IMR-90 (cell line): ENCODE measurements at regions not wholly inside any gene's neighbourhood (a gene's known extent, or its start where the extent isn't known, plus 50 kb on each side); places are given as distances from the start of the nearest gene placed in this dataset.

Source experiments
- ATAC-seq: fragments of 200-7000 bp; cut with Tn5 transposase; 2 replicates; pipeline ENCODE4 v1.9.1; 2020; ENCODE audit warnings: low read depth, mild to moderate bottlenecking, moderate library complexity
- BruUV-seq: library from RNA; stranded (reverse); fragments of 400-500 nt; replicated peaks from 2 replicates; lab custom pipeline; 2021; lab: Mats Ljungman, UMichigan
- CTCF ChIA-PET: fragments of 300-600 bp; formaldehyde crosslinking; extraction: SDS; loops from one replicate; lab custom pipeline; 2021; ENCODE audit warnings: antibody characterized with exemption; lab: Yijun Ruan, JAX
- POLR2A ChIA-PET: fragments of 300-600 bp; sonication (Branson Sonifier 250); formaldehyde crosslinking; loops from one replicate; lab custom pipeline; 2022; ENCODE audit warnings: antibody characterized with exemption; ENCODE audit not compliant: unreplicated experiment; lab: Charles Lee
- DNase-seq: peaks from one replicate; pipeline ENCODE4 v3.0.0; 2013
- H2AFZ ChIP-seq: replicated peaks from 2 replicates; pipeline ENCODE3; 2013; ENCODE audit warnings: low read length, mild to moderate bottlenecking; ENCODE audit not compliant: poor library complexity
- H2AK5ac ChIP-seq: 2 replicates; pipeline ENCODE4 v1.6.1; 2013; ENCODE audit warnings: low read depth, low read length, inconsistent platforms
- H2AK9ac ChIP-seq: replicated peaks from 2 replicates; pipeline ENCODE3; 2013; ENCODE audit warnings: mild to moderate bottlenecking, low read depth, low read length, moderate library complexity; ENCODE audit not compliant: poor library complexity
- H2BK120ac ChIP-seq: 2 replicates; pipeline ENCODE4 v1.6.1; 2013; ENCODE audit warnings: low read depth, low read length, inconsistent platforms
- H2BK15ac ChIP-seq: 3 replicates; pipeline ENCODE4 v1.6.1; 2013; ENCODE audit warnings: low read depth, low read length, inconsistent platforms
- H2BK20ac ChIP-seq: 2 replicates; pipeline ENCODE4 v1.6.1; 2013; ENCODE audit warnings: low read depth, mild to moderate bottlenecking, inconsistent platforms, low read length, moderate library complexity
- H2BK5ac ChIP-seq: 2 replicates; pipeline ENCODE4 v1.6.1; 2013; ENCODE audit warnings: mild to moderate bottlenecking, low read depth, low read length, inconsistent platforms; ENCODE audit not compliant: poor library complexity, severe bottlenecking
- H3K14ac ChIP-seq: replicated peaks from 2 replicates; pipeline ENCODE4 v1.6.1; 2013; ENCODE audit warnings: low read depth, low read length, inconsistent platforms
- H3K18ac ChIP-seq: 2 replicates; pipeline ENCODE4 v1.6.1; 2013; ENCODE audit warnings: low read depth, low read length, control low read depth
- H3K23ac ChIP-seq: 2 replicates; pipeline ENCODE4 v1.6.1; 2013; ENCODE audit warnings: low read depth, low read length, inconsistent platforms
- H3K27ac ChIP-seq: 2 replicates; pipeline ENCODE4 v1.5.1; 2013; ENCODE audit warnings: mild to moderate bottlenecking, control low read depth, low read length; ENCODE audit not compliant: insufficient read depth
- H3K27me3 ChIP-seq: 2 replicates; pipeline ENCODE4 v1.6.1; 2013; ENCODE audit warnings: low read length; ENCODE audit not compliant: control insufficient read depth, insufficient read depth
- H3K36me3 ChIP-seq: 2 replicates; pipeline ENCODE4 v1.6.1; 2013; ENCODE audit warnings: low read length, mixed read lengths; ENCODE audit not compliant: control insufficient read depth, insufficient read depth
- H3K4ac ChIP-seq: 2 replicates; pipeline ENCODE4 v1.6.1; 2013; ENCODE audit warnings: low read depth, low read length, inconsistent platforms
- H3K4me1 ChIP-seq: 2 replicates; pipeline ENCODE4 v1.6.1; 2013; ENCODE audit warnings: low read length, mixed read lengths; ENCODE audit not compliant: control insufficient read depth, insufficient read depth
- H3K4me2 ChIP-seq: 2 replicates; pipeline ENCODE4 v1.6.1; 2013; ENCODE audit warnings: low read depth, mild to moderate bottlenecking, control low read depth, low read length, moderate library complexity
- H3K4me3 ChIP-seq: 2 replicates; pipeline ENCODE4 v1.5.1; 2013; ENCODE audit warnings: low read depth, mild to moderate bottlenecking, control low read depth, low read length, moderate library complexity; ENCODE audit not compliant: insufficient read depth
- H3K56ac ChIP-seq: 2 replicates; pipeline ENCODE4 v1.6.1; 2013; ENCODE audit warnings: low read length, inconsistent platforms; ENCODE audit not compliant: insufficient read depth; ENCODE audit errors: extremely low read depth
- H3K79me1 ChIP-seq, 2 experiments: 2 replicates each; pipeline ENCODE4 v1.6.1; 2013; ENCODE audit warnings: low read length in 2 of 2, inconsistent platforms in 1 of 2, low read depth in 1 of 2
- H3K9ac ChIP-seq: 2 replicates; pipeline ENCODE4 v1.6.1; 2013; ENCODE audit warnings: low read depth, low read length, control low read depth
- H3K9me1 ChIP-seq: 2 replicates; pipeline ENCODE4 v1.6.1; 2013; ENCODE audit warnings: low read length, inconsistent platforms; ENCODE audit not compliant: insufficient read depth
- H3K9me3 ChIP-seq: 2 replicates; pipeline ENCODE4 v1.6.1; 2013; ENCODE audit warnings: low read length; ENCODE audit not compliant: control insufficient read depth, insufficient read depth
- H4K20me1 ChIP-seq: 2 replicates; pipeline ENCODE4 v1.6.1; 2013; ENCODE audit warnings: low read length, inconsistent platforms; ENCODE audit not compliant: insufficient read depth
- H4K5ac ChIP-seq: 2 replicates; pipeline ENCODE4 v1.6.1; 2013; ENCODE audit warnings: mild to moderate bottlenecking, low read depth, low read length, control low read depth
- H4K8ac ChIP-seq, 2 experiments: 2 replicates each; pipeline ENCODE4 v1.6.1; 2013; ENCODE audit warnings: low read depth in 2 of 2, low read length in 2 of 2, control low read depth in 1 of 2, inconsistent platforms in 1 of 2
- H4K91ac ChIP-seq: 2 replicates; pipeline ENCODE4 v1.6.1; 2013; ENCODE audit warnings: low read depth, low read length, inconsistent platforms; ENCODE audit not compliant: insufficient read depth
- BHLHE40 ChIP-seq: fragments of 150-350 bp; IDR thresholded peaks from 2 replicates; pipeline ENCODE4 v1.6.1; 2016; ENCODE audit warnings: mild to moderate bottlenecking, low read depth, low read length
- CEBPB ChIP-seq: IDR thresholded peaks from 2 replicates; pipeline ENCODE4 v1.6.1; 2012; ENCODE audit warnings: low read depth, low read length, improper control_type of control experiment
- CHD1 ChIP-seq: IDR thresholded peaks from 2 replicates; pipeline ENCODE4 v1.6.1; 2012; ENCODE audit warnings: low read depth, low read length, improper control_type of control experiment
- FOS ChIP-seq: fragments of 150-350 bp; IDR thresholded peaks from 2 replicates; pipeline ENCODE4 v1.6.1; 2016; ENCODE audit warnings: low read depth, low read length
- MAFK ChIP-seq: IDR thresholded peaks from 2 replicates; pipeline ENCODE4 v1.6.1; 2012; ENCODE audit warnings: low read depth, low read length, improper control_type of control experiment
- MAZ ChIP-seq: IDR thresholded peaks from 2 replicates; pipeline ENCODE4 v1.6.1; 2012; ENCODE audit warnings: low read depth, mild to moderate bottlenecking, low read length, improper control_type of control experiment, moderate library complexity, borderline replicate concordance
- MXI1 ChIP-seq: IDR thresholded peaks from 2 replicates; pipeline ENCODE4 v1.6.1; 2012; ENCODE audit warnings: low read depth, mild to moderate bottlenecking, low read length, moderate library complexity, borderline replicate concordance
- NFE2L2 ChIP-seq: fragments of 150-350 bp; IDR thresholded peaks from 2 replicates; pipeline ENCODE4 v1.6.1; 2016; ENCODE audit warnings: low read depth, mild to moderate bottlenecking, low read length
- RAD21 ChIP-seq: IDR thresholded peaks from 2 replicates; pipeline ENCODE4 v1.6.1; 2012; ENCODE audit warnings: low read length, improper control_type of control experiment
- RFX5 ChIP-seq: IDR thresholded peaks from 2 replicates; pipeline ENCODE4 v1.8.0; 2012; ENCODE audit warnings: low read depth, mild to moderate bottlenecking, low read length, moderate library complexity
- USF2 ChIP-seq: fragments of 150-350 bp; IDR thresholded peaks from 2 replicates; pipeline ENCODE4 v1.6.1; 2017; ENCODE audit warnings: mild to moderate bottlenecking, antibody characterized with exemption, low read length, low read depth
- WGBS, 2 experiments: methylation state at CpG; one replicate each; pipeline versions ENCODE4 v1.1.5 to v1.1.7; 2013; ENCODE audit warnings: missing lambda C conversion rate in 2 of 2; ENCODE audit not compliant: insufficient read length in 1 of 2; ENCODE audit errors: extremely low coverage in 2 of 2; 5-methylcytosine and 5-hydroxymethylcytosine counted together
- dilution Hi-C: fragments of 300-500 bp; cut with HindIII; formaldehyde crosslinking; loops from one replicate; pipeline ENCODE4 v1.14.3; 2018; ENCODE audit warnings: low sequenced_read_pairs; ENCODE audit not compliant: unreplicated experiment
- in situ Hi-C: fragments of 300-500 bp; cut with MboI; formaldehyde crosslinking; loops from 3 replicates; pipeline ENCODE4 v1.14.3; 2019; ENCODE audit warnings: low sequenced_read_pairs, inconsistent platforms, mixed read lengths
- intact Hi-C: fragments of 100-400 bp; cut with micrococcal nuclease; formaldehyde crosslinking; loops from 2 replicates; pipeline ENCODE4 v1.10.0; 2022
- TF ChIP-seq, protein P1 (sequence below): conservative IDR thresholded peaks from 2 replicates; pipeline ENCODE4 v1.5.1; 2012; ENCODE audit warnings: mild to moderate bottlenecking, low read depth, low read length, improper control_type of control experiment

DNA sequence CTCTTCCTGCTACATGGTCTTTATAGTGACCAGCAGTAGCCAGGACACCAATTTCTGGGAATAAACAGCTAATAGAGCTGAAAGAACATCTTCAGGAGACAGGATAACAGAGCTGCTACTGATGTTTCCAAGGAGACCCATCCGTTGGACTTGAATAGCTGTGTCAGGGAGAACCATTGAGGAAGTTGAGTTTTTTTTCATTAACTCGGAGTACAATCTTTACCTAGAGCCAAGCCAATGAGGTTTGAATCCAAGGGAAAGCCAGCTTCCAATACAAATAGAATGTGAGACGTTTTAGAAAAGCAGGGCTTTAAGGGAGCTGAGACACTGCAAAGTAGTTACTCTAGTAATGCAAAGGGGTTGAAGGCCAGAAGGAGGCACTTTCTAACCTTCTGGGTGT is 136.1 kb upstream of the FRMD6 start:
- 100% methylated on average over 1 of the region's 3 CpGs; no CpG with 5 or more reads in 1 of the 2 experiments for WGBS, 2 experiments
- Histone ChIP-seq H2BK15ac (no peak overlapping the region; the same call in 2 of the 3 replicates), H2AFZ (no peak overlapping the region), H2AK9ac (no peak overlapping the region), H3K9ac (no peak overlapping the region), H3K4me1 (no peaks in the 10 kb centered on the region), H3K4me3 (no peak overlapping the region), H3K18ac (no peak overlapping the region), H3K14ac (no peak overlapping the region), H4K8ac (no peak overlapping the region), H3K79me1 (no peaks in the 10 kb centered on the region), H2BK20ac (no peak overlapping the region), H3K56ac (no peak overlapping the region), H3K9me1 (no peaks in the 10 kb centered on the region), H3K27ac (no peak overlapping the region), H4K5ac (no peak overlapping the region), H3K27me3 (no peaks in the 10 kb centered on the region), H4K20me1 (no peaks in the 10 kb centered on the region), H3K36me3 (no peaks in the 10 kb centered on the region), H3K4me2 (no peak overlapping the region), H2BK120ac (no peak overlapping the region), H3K23ac (no peak overlapping the region), H3K4ac (0 out of 2 replicates have a peak overlapping the region, but pooled peaks have one; percentile 2), H2AK5ac (no peak overlapping the region), H3K9me3 (no peaks in the 10 kb centered on the region), H2BK5ac (no peak overlapping the region), H4K91ac (no peak overlapping the region; the same call in 1 of the 2 replicates)
- DNase-seq (no peak), ATAC-seq (no peak)
- POLR2A ChIA-PET: no interaction called here
- CTCF ChIA-PET: no interaction called here
- no peak for TF ChIP-seq MAZ
- TF ChIP-seq BHLHE40: no peak
- TF ChIP-seq RAD21: no peak
- no peak for TF ChIP-seq MXI1
- TF ChIP-seq CHD1: no peak
- no peak for TF ChIP-seq CEBPB
- TF ChIP-seq, protein P1, sequence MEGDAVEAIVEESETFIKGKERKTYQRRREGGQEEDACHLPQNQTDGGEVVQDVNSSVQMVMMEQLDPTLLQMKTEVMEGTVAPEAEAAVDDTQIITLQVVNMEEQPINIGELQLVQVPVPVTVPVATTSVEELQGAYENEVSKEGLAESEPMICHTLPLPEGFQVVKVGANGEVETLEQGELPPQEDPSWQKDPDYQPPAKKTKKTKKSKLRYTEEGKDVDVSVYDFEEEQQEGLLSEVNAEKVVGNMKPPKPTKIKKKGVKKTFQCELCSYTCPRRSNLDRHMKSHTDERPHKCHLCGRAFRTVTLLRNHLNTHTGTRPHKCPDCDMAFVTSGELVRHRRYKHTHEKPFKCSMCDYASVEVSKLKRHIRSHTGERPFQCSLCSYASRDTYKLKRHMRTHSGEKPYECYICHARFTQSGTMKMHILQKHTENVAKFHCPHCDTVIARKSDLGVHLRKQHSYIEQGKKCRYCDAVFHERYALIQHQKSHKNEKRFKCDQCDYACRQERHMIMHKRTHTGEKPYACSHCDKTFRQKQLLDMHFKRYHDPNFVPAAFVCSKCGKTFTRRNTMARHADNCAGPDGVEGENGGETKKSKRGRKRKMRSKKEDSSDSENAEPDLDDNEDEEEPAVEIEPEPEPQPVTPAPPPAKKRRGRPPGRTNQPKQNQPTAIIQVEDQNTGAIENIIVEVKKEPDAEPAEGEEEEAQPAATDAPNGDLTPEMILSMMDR: no peak
- no peak for TF ChIP-seq MAFK
- TF ChIP-seq NFE2L2: no peak
- TF ChIP-seq RFX5: no peak
- TF ChIP-seq FOS: no peak
- no peak for TF ChIP-seq USF2
- no TSS peak for BruUV-seq
- intact Hi-C loops: no loop called here
- dilution Hi-C loops: no loop called here
- in situ Hi-C loops: no loop called here
